Trophoblast cell (in vitro differentiated cells and primary cell): ENCODE measurements at regions not wholly inside any gene's neighbourhood (a gene's known extent, or its start where the extent isn't known, plus 50 kb on each side); places are given as distances from the start of the nearest gene placed in this dataset.

Experiments used
- DNase-seq, 2 donors: peaks; one replicate each; pipeline ENCODE4 v3.0.0-alpha.2; 2016
- H2AFZ ChIP-seq: 2 replicates; pipeline ENCODE4 v1.6.1; 2013; ENCODE audit warnings: low read length, moderate library complexity, mild to moderate bottlenecking; ENCODE audit not compliant: insufficient read depth, poor library complexity
- H2AK5ac ChIP-seq: 2 replicates; pipeline ENCODE4 v1.6.1; 2013; ENCODE audit warnings: mild to moderate bottlenecking, low read length
- H2BK120ac ChIP-seq: 2 replicates; pipeline ENCODE4 v1.6.1; 2013; ENCODE audit warnings: low read length, mild to moderate bottlenecking, moderate library complexity; ENCODE audit not compliant: insufficient read depth, poor library complexity
- H2BK12ac ChIP-seq: 2 replicates; pipeline ENCODE4 v1.6.1; 2013; ENCODE audit warnings: mild to moderate bottlenecking, low read length, moderate library complexity
- H2BK5ac ChIP-seq: 2 replicates; pipeline ENCODE4 v1.6.1; 2013; ENCODE audit warnings: low read length, low read depth, moderate library complexity, mild to moderate bottlenecking; ENCODE audit not compliant: poor library complexity
- H3K14ac ChIP-seq: 2 replicates; pipeline ENCODE4 v1.6.1; 2013; ENCODE audit warnings: mild to moderate bottlenecking, low read length
- H3K18ac ChIP-seq: 2 replicates; pipeline ENCODE4 v1.6.1; 2013; ENCODE audit warnings: mild to moderate bottlenecking, low read length
- H3K23ac ChIP-seq: 2 replicates; pipeline ENCODE4 v1.6.1; 2013; ENCODE audit warnings: low read length
- H3K27ac ChIP-seq: 2 replicates; pipeline ENCODE4 v1.5.1; 2013; ENCODE audit warnings: low read depth, mild to moderate bottlenecking, inconsistent platforms, low read length, moderate library complexity
- H3K27me3 ChIP-seq: 2 replicates; pipeline ENCODE4 v1.6.1; 2013; ENCODE audit warnings: inconsistent platforms, mild to moderate bottlenecking, low read length, moderate library complexity; ENCODE audit not compliant: insufficient read depth
- H3K36me3 ChIP-seq, 2 experiments: 1 replicate in 1 of 2; 2 replicates in 1 of 2; pipeline ENCODE4 v1.6.1; 2013; ENCODE audit warnings: low read length in 2 of 2, mild to moderate bottlenecking in 2 of 2, moderate library complexity in 1 of 2; ENCODE audit not compliant: insufficient read depth in 2 of 2, control insufficient read depth in 1 of 2
- H3K4ac ChIP-seq: 2 replicates; pipeline ENCODE4 v1.6.1; 2013; ENCODE audit warnings: low read depth, mild to moderate bottlenecking, low read length, moderate library complexity
- H3K4me1 ChIP-seq, 2 experiments: 1 replicate in 1 of 2; 2 replicates in 1 of 2; pipeline ENCODE4 v1.6.1; 2013; ENCODE audit warnings: low read length in 2 of 2, mild to moderate bottlenecking in 2 of 2, moderate library complexity in 1 of 2; ENCODE audit not compliant: insufficient read depth in 2 of 2, control insufficient read depth in 1 of 2
- H3K4me2 ChIP-seq: 2 replicates; pipeline ENCODE4 v1.6.1; 2013; ENCODE audit warnings: inconsistent platforms, mild to moderate bottlenecking, low read length, moderate library complexity
- H3K4me3 ChIP-seq: 2 replicates; pipeline ENCODE4 v1.5.1; 2013; ENCODE audit warnings: mild to moderate bottlenecking, low read depth, low read length, inconsistent platforms
- H3K79me1 ChIP-seq: one replicate; pipeline ENCODE4 v1.6.1; 2013; ENCODE audit warnings: low read length
- H3K79me2 ChIP-seq: 2 replicates; pipeline ENCODE4 v1.6.1; 2013; ENCODE audit warnings: low read length, mild to moderate bottlenecking; ENCODE audit not compliant: control insufficient read depth, insufficient read depth, poor library complexity
- H3K9ac ChIP-seq: 2 replicates; pipeline ENCODE4 v1.6.1; 2013; ENCODE audit warnings: mild to moderate bottlenecking, low read length
- H3K9me3 ChIP-seq: 2 replicates; pipeline ENCODE4 v1.6.1; 2013; ENCODE audit warnings: low read depth, mild to moderate bottlenecking, control low read depth, inconsistent platforms, low read length; ENCODE audit not compliant: insufficient read depth
- H4K12ac ChIP-seq: 2 replicates; pipeline ENCODE4 v1.6.1; 2013; ENCODE audit warnings: low read depth, mild to moderate bottlenecking, low read length, moderate library complexity
- H4K8ac ChIP-seq: 2 replicates; pipeline ENCODE4 v1.6.1; 2013; ENCODE audit warnings: low read depth, mild to moderate bottlenecking, low read length, moderate library complexity
- H4K91ac ChIP-seq: one replicate; pipeline ENCODE4 v1.6.1; 2013; ENCODE audit warnings: low read depth, mild to moderate bottlenecking, low read length, moderate library complexity
- WGBS: extraction: QIAGEN DNeasy Blood & Tissue Kit; methylation state at CpG from one replicate; pipeline ENCODE4 v1.1.7; 2013; ENCODE audit warnings: missing lambda C conversion rate; ENCODE audit not compliant: insufficient read length, insufficient coverage; ENCODE audit errors: extremely low coverage; 5-methylcytosine and 5-hydroxymethylcytosine counted together

GRCh38 chr3:158958873-158959272 is 157.0 kb downstream of the MFSD1 start:
- no peak overlapping the region for H3K23ac ChIP-seq
- no peak overlapping the region for H2BK12ac ChIP-seq
- H3K4me3 ChIP-seq: no peak overlapping the region
- H3K9me3 ChIP-seq: no peaks in the 10 kb centered on the region
- H3K36me3 ChIP-seq: no peaks in the 10 kb centered on the region
- H3K4ac ChIP-seq: no peak overlapping the region
- no CpG with 5 or more reads among the region's 2 CpGs for WGBS
- no peaks in the 10 kb centered on the region for H3K79me1 ChIP-seq
- no peak for DNase-seq
- H3K18ac ChIP-seq: no peak overlapping the region
- H3K4me1 ChIP-seq: no peaks in the 10 kb centered on the region
- H2AFZ ChIP-seq: no peak overlapping the region
- no peak overlapping the region for H2BK5ac ChIP-seq
- H3K14ac ChIP-seq: no peak overlapping the region
- H4K12ac ChIP-seq: no peak overlapping the region
- H3K9ac ChIP-seq: no peak overlapping the region
- H2BK120ac ChIP-seq: no peak overlapping the region
- H2AK5ac ChIP-seq: no peak overlapping the region
- no peaks in the 10 kb centered on the region for H3K27me3 ChIP-seq
- H3K79me2 ChIP-seq: no peaks in the 10 kb centered on the region
- no peak overlapping the region for H3K27ac ChIP-seq
- H4K91ac ChIP-seq: no peak overlapping the region
- H3K4me2 ChIP-seq: no peak overlapping the region
- H4K8ac ChIP-seq: no peak overlapping the region

GRCh38 chr3:158961471-158961870 is 159.6 kb downstream of the MFSD1 start:
- WGBS: no CpG with 5 or more reads among the region's 4 CpGs
- DNase-seq: no peak

GRCh38 chr3:158961911-158962310 is 160.1 kb downstream of the MFSD1 start:
- no peaks in the 10 kb centered on the region for H3K79me1 ChIP-seq
- no peaks in the 10 kb centered on the region for H3K4me1 ChIP-seq
- no peak overlapping the region for H2BK12ac ChIP-seq
- H3K4me3 ChIP-seq: no peak overlapping the region
- no peak overlapping the region for H2AFZ ChIP-seq
- H4K91ac ChIP-seq: no peak overlapping the region
- no peak for DNase-seq
- H2BK120ac ChIP-seq: no peak overlapping the region
- H3K9me3 ChIP-seq: no peaks in the 10 kb centered on the region
- no peak overlapping the region for H4K8ac ChIP-seq
- no peaks in the 10 kb centered on the region for H3K79me2 ChIP-seq
- no peak overlapping the region for H3K4me2 ChIP-seq
- no peak overlapping the region for H3K23ac ChIP-seq
- no peak overlapping the region for H3K27ac ChIP-seq
- H3K9ac ChIP-seq: no peak overlapping the region
- no CpG with 5 or more reads among the region's 3 CpGs for WGBS
- no peaks in the 10 kb centered on the region for H3K27me3 ChIP-seq
- H2AK5ac ChIP-seq: no peak overlapping the region
- H3K4ac ChIP-seq: no peak overlapping the region
- no peak overlapping the region for H4K12ac ChIP-seq
- H3K14ac ChIP-seq: no peak overlapping the region
- no peak overlapping the region for H3K18ac ChIP-seq
- no peaks in the 10 kb centered on the region for H3K36me3 ChIP-seq
- no peak overlapping the region for H2BK5ac ChIP-seq

More at GRCh38 chr3:158961471-158961870, 159.6 kb downstream of the MFSD1 start:
- H3K4me1 ChIP-seq: no peaks in the 10 kb centered on the region
- no peak overlapping the region for H3K18ac ChIP-seq
- no peak overlapping the region for H3K27ac ChIP-seq
- no peak overlapping the region for H3K23ac ChIP-seq
- H3K27me3 ChIP-seq: no peaks in the 10 kb centered on the region
- no peak overlapping the region for H2AFZ ChIP-seq
- no peak overlapping the region for H3K4ac ChIP-seq
- H3K79me1 ChIP-seq: no peaks in the 10 kb centered on the region
- no peak overlapping the region for H2BK5ac ChIP-seq
- no peaks in the 10 kb centered on the region for H3K36me3 ChIP-seq
- H2AK5ac ChIP-seq: no peak overlapping the region
- H3K79me2 ChIP-seq: no peaks in the 10 kb centered on the region
- no peak overlapping the region for H3K14ac ChIP-seq
- no peak overlapping the region for H4K8ac ChIP-seq
- no peak overlapping the region for H2BK12ac ChIP-seq
- no peak overlapping the region for H3K4me2 ChIP-seq
- no peak overlapping the region for H4K91ac ChIP-seq
- no peak overlapping the region for H2BK120ac ChIP-seq
- no peaks in the 10 kb centered on the region for H3K9me3 ChIP-seq
- H4K12ac ChIP-seq: no peak overlapping the region
- H3K4me3 ChIP-seq: no peak overlapping the region
- no peak overlapping the region for H3K9ac ChIP-seq

GRCh38 chr3:158970006-158970405 is 168.2 kb downstream of the MFSD1 start:
- peak in 1 of 2 donors; percentile 7 for DNase-seq
- no peak overlapping the region for H3K27ac ChIP-seq
- H4K12ac ChIP-seq: no peak overlapping the region
- no peak overlapping the region for H2AK5ac ChIP-seq
- H3K79me2 ChIP-seq: no peaks in the 10 kb centered on the region
- no peak overlapping the region for H3K18ac ChIP-seq
- no peak overlapping the region for H3K9ac ChIP-seq
- no peak overlapping the region for H3K4me3 ChIP-seq
- H3K4me2 ChIP-seq: no peak overlapping the region
- no peak overlapping the region for H3K4ac ChIP-seq
- H2BK120ac ChIP-seq: no peak overlapping the region
- no peak overlapping the region for H3K23ac ChIP-seq
- H3K79me1 ChIP-seq: no peaks in the 10 kb centered on the region
- no peak overlapping the region for H4K91ac ChIP-seq
- no peak overlapping the region for H4K8ac ChIP-seq
- no peaks in the 10 kb centered on the region for H3K9me3 ChIP-seq
- no peaks in the 10 kb centered on the region for H3K27me3 ChIP-seq
- no peak overlapping the region for H3K14ac ChIP-seq
- no CpG with 5 or more reads among the region's 2 CpGs for WGBS
- H2BK5ac ChIP-seq: no peak overlapping the region
- no peaks in the 10 kb centered on the region for H3K36me3 ChIP-seq
- no peak overlapping the region for H2AFZ ChIP-seq
- no peaks in the 10 kb centered on the region for H3K4me1 ChIP-seq
- H2BK12ac ChIP-seq: no peak overlapping the region
